Fibroblast of lung (primary cell): ENCODE measurements at regions not wholly inside any gene's neighbourhood (a gene's known extent, or its start where the extent isn't known, plus 50 kb on each side); places are given as distances from the start of the nearest gene placed in this dataset.

ENCODE experiments used
- CTCF ChIP-seq, 2 donors: IDR thresholded peaks in 1 of 2; conservative IDR thresholded peaks in 1 of 2; 1 replicate in 1 of 2; 2 replicates in 1 of 2; pipeline ENCODE4 v1.5.1; 2011 to 2012; ENCODE audit warnings: low read length in 2 of 2, control low read depth in 1 of 2, inconsistent platforms in 1 of 2, low read depth in 1 of 2, mild to moderate bottlenecking in 1 of 2
- EZH2 ChIP-seq: IDR thresholded peaks from 2 replicates; pipeline ENCODE4 v1.5.1; 2012; ENCODE audit warnings: low read length, control low read depth, mild to moderate bottlenecking; ENCODE audit errors: missing control alignments

GRCh38 chr4:58679886-58680285 lies 1569.7 kb upstream of the IGFBP7 start:
- TF ChIP-seq EZH2 (no peak), CTCF (conservative IDR thresholded peaks at IDR 0.05 in 1 of 2, IDR thresholded peaks at IDR 0.05 in 1 of 2; ENCODE audit: low read depth in 1 of 2, low read length in 2 of 2) (no peak)
